IPS DF 4.7 (cell line): ENCODE measurements at regions not wholly inside any gene's neighbourhood (a gene's known extent, or its start where the extent isn't known, plus 50 kb on each side); places are given as distances from the start of the nearest gene placed in this dataset.

Experiments used
- DNase-seq: peaks from one replicate; pipeline ENCODE4 v3.0.0-alpha.2; 2013; ENCODE audit warnings: low spot score; ENCODE audit errors: extremely low read depth

- DNase-seq: no peak
Observed at GRCh38 chr10:43979551-43979950, 330.9 kb upstream of the ZNF32 start.

GRCh38 chr10:43978936-43979335 is 330.3 kb upstream of the ZNF32 start:
- no peak for DNase-seq

- no peak for DNase-seq
Observed at GRCh38 chr10:43978091-43978490, 329.4 kb upstream of the ZNF32 start.

GRCh38 chr10:43976292-43976691 is 327.6 kb upstream of the ZNF32 start:
- no peak for DNase-seq

GRCh38 chr10:43973801-43974200 is 325.1 kb upstream of the ZNF32 start:
- DNase-seq: no peak

- DNase-seq: no peak
Observed at GRCh38 chr10:43972976-43973647, 324.4 kb upstream of the ZNF32 start.

GRCh38 chr10:43971981-43972380 is 323.3 kb upstream of the ZNF32 start:
- DNase-seq: no peak

GRCh38 chr10:43971306-43971705 is 322.6 kb upstream of the ZNF32 start:
- no peak for DNase-seq

- DNase-seq: no peak
Observed at GRCh38 chr10:43970717-43971116, 322.0 kb upstream of the ZNF32 start.

- no peak for DNase-seq
Observed at GRCh38 chr10:43970018-43970698, 321.5 kb upstream of the ZNF32 start.

- DNase-seq: no peak
Observed at GRCh38 chr10:43969506-43969905, 320.8 kb upstream of the ZNF32 start.

- no peak for DNase-seq
Observed at GRCh38 chr10:43968961-43969360, 320.3 kb upstream of the ZNF32 start.

- no peak for DNase-seq
Observed at GRCh38 chr10:43968076-43968475, 319.4 kb upstream of the ZNF32 start.

- DNase-seq: no peak
Observed at GRCh38 chr10:43966571-43966965, 317.9 kb upstream of the ZNF32 start.

- DNase-seq: no peak
Observed at GRCh38 chr10:43965918-43966570, 317.4 kb upstream of the ZNF32 start.

GRCh38 chr10:43965033-43965917 is 316.6 kb upstream of the ZNF32 start:
- no peak for DNase-seq

- no peak for DNase-seq
Observed at GRCh38 chr10:43964486-43964885, 315.8 kb upstream of the ZNF32 start.

GRCh38 chr10:43963793-43964425 is 315.2 kb upstream of the ZNF32 start:
- no peak for DNase-seq

GRCh38 chr10:43963379-43963778 is 314.7 kb upstream of the ZNF32 start:
- no peak for DNase-seq

- no peak for DNase-seq
Observed at GRCh38 chr10:43962346-43963191, 313.9 kb upstream of the ZNF32 start.
